Caco-2 (cell line): ENCODE measurements at regions not wholly inside any gene's neighbourhood (a gene's known extent, or its start where the extent isn't known, plus 50 kb on each side); places are given as distances from the start of the nearest gene placed in this dataset.

Experiments
- BruUV-seq: library from RNA; stranded (reverse); fragments of 400-500 nt; replicated peaks from 2 replicates; lab custom pipeline; 2021; lab: Mats Ljungman, UMichigan
- CTCF ChIA-PET: fragments of 300-600 bp; sonication (Branson Sonifier 250); formaldehyde crosslinking; loops from one replicate; lab custom pipeline; 2022; ENCODE audit warnings: antibody characterized with exemption; lab: Charles Lee
- POLR2A ChIA-PET: fragments of 300-600 bp; sonication (Branson Sonifier 250); formaldehyde crosslinking; loops from one replicate; lab custom pipeline; 2022; ENCODE audit warnings: antibody characterized with exemption; lab: Charles Lee
- DNase-seq, 2 experiments: peaks; one replicate each; pipeline versions ENCODE4 v3.0.0 to v3.0.0-alpha.2; 2020 to 2022
- H3K27me3 ChIP-seq: replicated peaks from 2 replicates; pipeline ENCODE4 v1.6.0; 2011; ENCODE audit warnings: low read length; ENCODE audit not compliant: control insufficient read depth, insufficient read depth
- H3K36me3 ChIP-seq: 2 replicates; pipeline ENCODE4 v1.5.1; 2011; ENCODE audit warnings: low read length; ENCODE audit not compliant: control insufficient read depth, insufficient read depth
- H3K4me1 ChIP-seq: fragments of 250-450 bp; sonication (Bioruptor Pico); 2 replicates; pipeline ENCODE4 v1.5.1; 2020; ENCODE audit warnings: mild to moderate bottlenecking
- H3K4me3 ChIP-seq: 2 replicates; pipeline ENCODE4 v1.5.1; 2011; ENCODE audit warnings: low read depth, mild to moderate bottlenecking, control low read depth, low read length
- H3K9me3 ChIP-seq: fragments of 250-450 bp; sonication (Bioruptor Pico); 2 replicates; pipeline ENCODE4 v1.5.1; 2020; ENCODE audit warnings: mild to moderate bottlenecking, moderate library complexity
- H3K27ac Mint-ChIP-seq: one replicate; pipeline ENCODE4 v1.8.0; 2022; ENCODE audit warnings: mixed read lengths; ENCODE audit not compliant: unreplicated experiment
- H3K27me3 Mint-ChIP-seq: one replicate; pipeline ENCODE4 v1.8.0; 2022; ENCODE audit warnings: mixed read lengths; ENCODE audit not compliant: insufficient read depth, unreplicated experiment
- H3K36me3 Mint-ChIP-seq: one replicate; pipeline ENCODE4 v1.8.0; 2022; ENCODE audit warnings: mild to moderate bottlenecking, mixed read lengths; ENCODE audit not compliant: insufficient read depth, unreplicated experiment
- H3K4me1 Mint-ChIP-seq: one replicate; pipeline ENCODE4 v1.8.0; 2022; ENCODE audit warnings: low read depth, mixed read lengths; ENCODE audit not compliant: unreplicated experiment
- H3K4me3 Mint-ChIP-seq: one replicate; pipeline ENCODE4 v1.8.0; 2022; ENCODE audit warnings: mild to moderate bottlenecking, moderate library complexity, mixed read lengths; ENCODE audit not compliant: unreplicated experiment
- H3K9me3 Mint-ChIP-seq: one replicate; pipeline ENCODE4 v1.8.0; 2022; ENCODE audit warnings: mixed read lengths; ENCODE audit not compliant: unreplicated experiment
- CTCF ChIP-seq, 2 experiments: fragments of 200-600 bp in 1 of 2; IDR thresholded peaks; 1 replicate in 1 of 2; 2 replicates in 1 of 2; pipeline versions ENCODE4 v1.5.1 to v1.8.0; 2011 to 2022; ENCODE audit warnings: antibody characterized with exemption in 1 of 2, control low read depth in 1 of 2, inconsistent platforms in 1 of 2, low read depth in 1 of 2, low read length in 1 of 2, mild to moderate bottlenecking in 1 of 2, moderate library complexity in 1 of 2; ENCODE audit not compliant: insufficient read depth in 1 of 2, severe bottlenecking in 1 of 2, unreplicated experiment in 1 of 2
- intact Hi-C: fragments of 100-400 bp; cut with micrococcal nuclease; formaldehyde crosslinking; loops from one replicate; pipeline ENCODE4 v1.10.0; 2022; ENCODE audit not compliant: unreplicated experiment

GRCh38 chr5:10153808-10154537, 95.7 kb downstream of the ATPSCKMT start:
- Mint-ChIP-seq H3K4me1 (peaks cover 53% of the 10 kb centered on the region), H3K36me3 (no peaks in the 10 kb centered on the region), H3K4me3 (no peak overlapping the region), H3K27ac (no peak overlapping the region), H3K27me3 (no peaks in the 10 kb centered on the region), H3K9me3 (no peaks in the 10 kb centered on the region)
- no peaks in the 10 kb centered on the region for H3K9me3 ChIP-seq
- CTCF ChIA-PET, result no interaction called here
- no peak for TF ChIP-seq CTCF (IDR thresholded peaks at IDR 0.05; ENCODE audit: insufficient read depth in 1 of 2, low read depth in 1 of 2, low read length in 1 of 2, severe bottlenecking in 1 of 2, unreplicated experiment in 1 of 2)
- intact Hi-C loops, result no loop called here
- no peak for DNase-seq
- no peaks in the 10 kb centered on the region for H3K36me3 ChIP-seq
- peaks cover 57% of the 10 kb centered on the region for H3K4me1 ChIP-seq
- no peak overlapping the region for H3K4me3 ChIP-seq
- no TSS peak for BruUV-seq
- no peaks in the 10 kb centered on the region for H3K27me3 ChIP-seq
- POLR2A ChIA-PET, result no interaction called here

- Mint-ChIP-seq H3K36me3 (no peaks in the 10 kb centered on the region), H3K27me3 (no peaks in the 10 kb centered on the region), H3K4me1 (peaks cover 53% of the 10 kb centered on the region), H3K9me3 (no peaks in the 10 kb centered on the region), H3K27ac (no peak overlapping the region), H3K4me3 (no peak overlapping the region)
- intact Hi-C loops, result no loop called here
- Histone ChIP-seq H3K27me3 (no peaks in the 10 kb centered on the region), H3K4me1 (peaks cover 52% of the 10 kb centered on the region), H3K4me3 (no peak overlapping the region), H3K36me3 (no peaks in the 10 kb centered on the region), H3K9me3 (no peaks in the 10 kb centered on the region)
- no TSS peak for BruUV-seq
- CTCF ChIA-PET, result interaction anchor here (0.6 kb wide), 1 partner anchor 80 kb away, joined by 4 read pairs; no protein-coding TSS in a partner anchor
- TF ChIP-seq CTCF (IDR thresholded peaks at IDR 0.05; ENCODE audit: insufficient read depth in 1 of 2, low read depth in 1 of 2, low read length in 1 of 2, severe bottlenecking in 1 of 2, unreplicated experiment in 1 of 2), result no peak
- POLR2A ChIA-PET, result no interaction called here
- DNase-seq, result no peak
Measured at GRCh38 chr5:10153394-10153793, 96.3 kb downstream of the ATPSCKMT start.

DNA sequence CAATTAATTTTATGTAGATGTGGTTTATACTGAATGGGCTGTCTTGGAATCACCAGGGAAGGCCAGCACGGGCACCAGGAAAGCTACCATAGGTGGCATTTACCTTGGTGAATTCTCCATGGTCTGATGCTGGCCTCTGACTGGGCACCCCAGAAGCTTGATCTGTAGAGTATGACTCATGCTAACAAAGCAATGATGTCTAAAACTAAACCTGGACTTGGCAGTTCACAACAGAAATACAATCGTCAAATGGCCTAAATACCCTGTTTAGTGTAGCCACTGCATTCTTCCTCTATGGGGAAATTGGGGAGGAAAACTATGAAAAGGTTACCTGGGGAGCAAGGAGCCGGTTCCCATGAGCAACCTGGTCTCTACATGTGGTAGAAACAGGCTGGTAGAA, 98.0 kb downstream of the ATPSCKMT start:
- Mint-ChIP-seq H3K4me1 (peaks cover 37% of the 10 kb centered on the region), H3K27me3 (no peaks in the 10 kb centered on the region), H3K36me3 (no peaks in the 10 kb centered on the region), H3K4me3 (no peak overlapping the region), H3K27ac (no peak overlapping the region), H3K9me3 (no peaks in the 10 kb centered on the region)
- Histone ChIP-seq H3K9me3 (no peaks in the 10 kb centered on the region), H3K4me3 (no peak overlapping the region), H3K36me3 (no peaks in the 10 kb centered on the region), H3K4me1 (peaks cover 34% of the 10 kb centered on the region), H3K27me3 (no peaks in the 10 kb centered on the region)
- CTCF ChIA-PET, result no interaction called here
- DNase-seq, result no peak
- intact Hi-C loops, result no loop called here
- TF ChIP-seq CTCF (IDR thresholded peaks at IDR 0.05; ENCODE audit: insufficient read depth in 1 of 2, low read depth in 1 of 2, low read length in 1 of 2, severe bottlenecking in 1 of 2, unreplicated experiment in 1 of 2), result no peak
- POLR2A ChIA-PET, result no interaction called here
- no TSS peak for BruUV-seq
